ENCODE measurements at regions not wholly inside any gene's neighbourhood (a gene's known extent, or its start where the extent isn't known, plus 50 kb on each side); places are given as distances from the start of the nearest gene placed in this dataset.

DNA sequence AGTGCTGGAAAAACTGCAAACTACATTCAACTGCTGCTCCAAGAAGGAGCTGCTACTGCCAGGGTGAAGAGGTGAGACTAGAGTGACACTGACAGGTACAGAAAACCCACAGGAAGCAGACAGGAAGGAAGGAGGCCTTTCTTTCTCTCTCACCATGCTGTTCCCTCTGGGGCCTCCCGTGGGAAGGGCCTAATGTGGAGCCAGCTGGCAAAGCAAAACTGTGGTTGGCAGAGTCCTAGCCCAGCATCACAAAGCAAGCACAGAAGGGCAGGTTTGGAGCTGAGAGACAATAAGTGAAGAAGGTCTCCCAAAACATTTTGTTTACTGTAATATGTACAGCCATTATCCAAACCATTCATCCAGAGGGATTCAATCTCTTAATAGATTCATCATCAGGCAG, 122.5 kb upstream of the MAX start:
- H3K9ac ChIP-seq (ENCODE audit: low read depth, low read length): no peak overlapping the region
- H3K36me3 ChIP-seq (ENCODE audit: insufficient read depth, low read length): no peaks in the 10 kb centered on the region
- H3K9me3 ChIP-seq (ENCODE audit: control insufficient read depth, insufficient read depth, low read length): no peaks in the 10 kb centered on the region
- H3K4me1 ChIP-seq (ENCODE audit: insufficient read depth, low read length): peaks cover 18% of the 10 kb centered on the region; the same call in 1 of the 2 replicates

GRCh38 chr14:65225299-65226159, 123.2 kb upstream of the MAX start:
- Histone ChIP-seq H3K4me1 (ENCODE audit: insufficient read depth, low read length) (peaks cover 18% of the 10 kb centered on the region; the same call in 1 of the 2 replicates), H3K9ac (ENCODE audit: low read depth, low read length) (no peak overlapping the region), H3K36me3 (ENCODE audit: insufficient read depth, low read length) (no peaks in the 10 kb centered on the region), H3K9me3 (ENCODE audit: control insufficient read depth, insufficient read depth, low read length) (no peaks in the 10 kb centered on the region)

DNA sequence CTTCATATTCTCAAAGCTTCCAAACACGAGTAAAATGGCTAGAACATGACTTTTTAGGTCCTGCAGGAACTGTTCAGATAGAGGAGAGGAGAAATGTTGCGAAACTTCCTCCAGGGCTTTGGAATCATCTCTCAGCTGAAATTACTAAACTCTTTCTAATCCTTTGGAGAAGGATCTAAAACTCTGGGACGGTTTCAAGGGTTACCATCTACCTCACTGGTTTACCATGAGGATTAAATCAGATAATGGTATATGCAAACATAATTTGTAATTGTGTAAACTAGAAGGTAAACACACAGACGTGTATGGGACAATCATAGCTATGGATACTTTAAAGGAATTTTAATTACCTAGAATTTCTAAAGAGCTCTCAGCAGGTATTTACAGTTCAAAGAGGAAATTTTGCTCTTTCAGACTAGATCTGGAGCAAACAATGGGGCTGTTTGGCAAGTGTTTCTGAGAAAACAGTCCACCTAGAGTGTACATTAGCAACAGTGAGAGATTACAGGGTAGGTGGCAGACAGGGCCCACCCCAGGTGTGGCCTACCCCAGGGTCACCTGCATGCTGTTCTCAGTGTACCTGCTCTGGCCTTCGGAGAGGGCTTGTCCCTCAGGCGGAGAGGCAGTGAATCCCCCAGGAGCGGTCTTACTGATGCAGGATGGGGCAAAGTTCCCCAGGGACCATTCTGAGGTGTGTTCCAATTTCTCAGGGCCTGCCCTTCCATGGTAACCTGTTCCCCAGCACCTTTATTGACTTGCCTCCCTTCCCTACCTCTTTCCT, 124.7 kb upstream of the MAX start:
- Histone ChIP-seq H3K4me1 (ENCODE audit: insufficient read depth, low read length) (peaks cover 24% of the 10 kb centered on the region; the same call in 1 of the 2 replicates), H3K9ac (ENCODE audit: low read depth, low read length) (no peak overlapping the region), H3K36me3 (ENCODE audit: insufficient read depth, low read length) (no peaks in the 10 kb centered on the region), H3K9me3 (ENCODE audit: control insufficient read depth, insufficient read depth, low read length) (no peaks in the 10 kb centered on the region)

- H3K36me3 ChIP-seq (ENCODE audit: insufficient read depth, low read length): no peaks in the 10 kb centered on the region
- peaks cover 16% of the 10 kb centered on the region; the same call in 1 of the 2 replicates for H3K4me1 ChIP-seq (ENCODE audit: insufficient read depth, low read length)
- H3K9ac ChIP-seq (ENCODE audit: low read depth, low read length): no peak overlapping the region
- no peaks in the 10 kb centered on the region for H3K9me3 ChIP-seq (ENCODE audit: control insufficient read depth, insufficient read depth, low read length)
Observed at GRCh38 chr14:65228436-65228835, 126.1 kb upstream of the MAX start.

DNA sequence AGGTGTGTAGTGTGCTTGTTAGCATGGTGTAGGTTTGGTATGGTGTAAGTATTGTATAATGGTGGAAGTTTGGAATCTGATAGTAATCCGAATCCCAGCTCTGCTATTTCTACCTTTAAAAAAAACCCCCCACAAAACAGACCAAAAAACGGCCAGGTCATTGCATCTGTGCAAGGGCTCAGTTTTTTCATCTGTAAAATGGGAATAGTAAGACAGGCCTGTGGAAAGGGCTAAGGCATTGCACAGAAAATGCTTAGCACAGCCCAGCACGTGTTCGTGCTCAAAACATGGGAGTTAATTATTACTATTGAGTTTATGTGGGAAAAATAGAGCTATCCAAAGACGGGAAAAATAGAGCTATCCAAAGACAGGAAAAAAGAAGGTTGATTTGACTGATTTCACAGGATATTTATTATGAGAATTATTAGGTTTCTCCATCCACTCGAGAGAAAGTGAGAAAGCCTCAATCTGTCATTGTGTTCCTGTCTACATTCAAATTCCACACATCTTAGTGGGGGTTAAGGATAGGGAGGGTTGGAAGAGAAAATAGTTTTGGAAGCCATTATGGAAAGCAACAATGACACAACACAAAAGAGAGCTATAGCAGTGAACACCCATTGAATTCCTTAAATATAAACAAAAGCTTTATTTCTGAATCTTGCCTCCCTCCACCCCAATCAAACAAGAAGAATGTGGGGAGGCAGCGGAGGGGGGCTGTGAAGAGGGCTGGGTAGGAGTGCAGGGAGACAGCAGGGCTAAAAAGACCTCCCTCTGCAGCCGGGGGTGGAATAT, 126.8 kb upstream of the MAX start:
- Histone ChIP-seq H3K9ac (ENCODE audit: low read depth, low read length) (peak overlapping the region; percentile 40; the same call in 1 of the 2 replicates), H3K9me3 (ENCODE audit: control insufficient read depth, insufficient read depth, low read length) (no peaks in the 10 kb centered on the region), H3K4me1 (ENCODE audit: insufficient read depth, low read length) (peaks cover 16% of the 10 kb centered on the region; the same call in 1 of the 2 replicates), H3K36me3 (ENCODE audit: insufficient read depth, low read length) (no peaks in the 10 kb centered on the region)

DNA sequence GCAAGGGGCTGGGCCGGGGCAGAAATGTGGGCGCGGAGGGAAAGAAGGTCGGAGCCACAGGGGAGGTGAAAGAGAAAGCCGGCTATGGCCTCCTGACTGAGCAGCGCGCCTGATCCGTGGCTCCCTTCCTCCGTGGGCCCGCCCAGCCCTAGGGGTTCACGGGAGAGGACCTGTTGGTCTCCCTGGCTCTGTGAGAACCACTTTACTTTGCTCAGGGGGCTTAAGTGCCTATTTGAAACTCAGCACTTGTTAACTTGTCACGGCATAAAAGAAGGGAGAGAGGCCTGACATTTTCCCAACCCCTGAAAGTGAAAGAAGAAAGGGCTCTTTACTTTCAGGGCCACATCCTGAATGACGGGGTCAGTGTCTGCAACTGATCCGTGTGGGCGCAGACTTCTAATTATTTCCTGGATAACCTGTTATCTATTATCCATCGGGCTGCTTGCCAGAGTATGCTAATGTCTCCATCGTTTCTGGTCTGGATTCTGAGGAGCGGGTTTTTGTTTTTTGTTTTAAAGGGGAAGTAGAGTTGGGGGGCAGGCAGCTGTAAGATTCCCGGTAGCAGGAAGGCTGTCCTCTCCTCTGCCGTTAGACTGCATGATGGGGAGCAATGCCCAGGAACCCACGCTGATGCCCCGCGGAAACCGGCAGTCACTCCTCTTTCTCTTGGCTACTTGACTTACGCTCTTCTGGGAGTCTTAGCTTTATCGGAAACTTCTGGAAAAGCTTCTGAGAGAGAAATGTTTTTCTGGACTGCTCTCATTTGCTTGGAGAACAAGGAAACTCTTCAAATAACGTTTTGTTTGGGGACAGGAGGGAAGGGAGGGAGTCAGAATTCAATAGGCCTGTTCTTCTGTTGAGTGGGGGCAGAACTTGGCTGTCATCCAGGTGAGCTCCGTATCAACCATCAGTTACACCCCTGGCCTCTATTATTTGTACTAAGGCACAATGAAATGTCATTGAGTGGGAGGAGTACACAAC, 127.7 kb upstream of the MAX start:
- peaks cover 10% of the 10 kb centered on the region; the same call in 1 of the 2 replicates for H3K4me1 ChIP-seq (ENCODE audit: insufficient read depth, low read length)
- peak overlapping the region; percentile 40 for H3K9ac ChIP-seq (ENCODE audit: low read depth, low read length)
- H3K36me3 ChIP-seq (ENCODE audit: insufficient read depth, low read length): no peaks in the 10 kb centered on the region

GRCh38 chr14:65231286-65231980, 129.1 kb upstream of the MAX start:
- no peaks in the 10 kb centered on the region for H3K36me3 ChIP-seq (ENCODE audit: insufficient read depth, low read length)
- H3K9ac ChIP-seq (ENCODE audit: low read depth, low read length): no peak overlapping the region
- H3K9me3 ChIP-seq (ENCODE audit: control insufficient read depth, insufficient read depth, low read length): no peaks in the 10 kb centered on the region
- peaks cover 8% of the 10 kb centered on the region for H3K4me1 ChIP-seq (ENCODE audit: insufficient read depth, low read length)

More for the DNA sequence above, 127.7 kb upstream of the MAX start:
- H3K9me3 ChIP-seq (ENCODE audit: control insufficient read depth, insufficient read depth, low read length): no peaks in the 10 kb centered on the region

DNA sequence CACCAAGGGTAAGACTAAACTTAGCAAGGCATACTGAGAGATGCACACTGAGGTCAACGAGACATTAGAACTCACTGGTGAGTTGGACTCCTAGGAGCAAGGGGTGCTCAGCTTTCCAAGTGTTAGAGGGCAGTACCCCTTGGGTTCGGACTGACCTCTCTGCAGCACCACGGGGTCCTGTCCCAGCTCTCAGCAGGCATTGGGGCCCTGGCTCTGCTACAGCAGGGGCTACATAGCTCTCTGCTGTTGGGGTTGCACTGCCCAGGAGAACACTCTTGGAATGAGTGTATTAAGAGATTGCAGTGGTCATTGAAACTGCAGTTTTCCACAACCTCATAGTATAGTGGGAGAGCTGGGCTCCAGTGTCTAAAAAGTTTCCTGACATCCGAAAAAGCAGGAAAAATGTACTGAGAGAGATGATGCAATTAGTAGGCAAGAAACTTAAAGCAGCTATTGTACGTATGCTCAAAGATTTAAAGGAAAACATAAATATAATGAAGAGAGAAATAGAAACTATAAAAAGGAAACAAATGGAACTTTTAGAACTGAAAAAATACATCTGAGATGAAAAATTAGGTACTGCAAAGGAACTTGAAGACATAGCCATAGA, 132.5 kb upstream of the MAX start:
- H3K9ac ChIP-seq (ENCODE audit: low read depth, low read length): no peak overlapping the region
- H3K4me1 ChIP-seq (ENCODE audit: insufficient read depth, low read length): peaks cover 27% of the 10 kb centered on the region
- H3K9me3 ChIP-seq (ENCODE audit: control insufficient read depth, insufficient read depth, low read length): no peaks in the 10 kb centered on the region
- H3K36me3 ChIP-seq (ENCODE audit: insufficient read depth, low read length): no peaks in the 10 kb centered on the region

DNA sequence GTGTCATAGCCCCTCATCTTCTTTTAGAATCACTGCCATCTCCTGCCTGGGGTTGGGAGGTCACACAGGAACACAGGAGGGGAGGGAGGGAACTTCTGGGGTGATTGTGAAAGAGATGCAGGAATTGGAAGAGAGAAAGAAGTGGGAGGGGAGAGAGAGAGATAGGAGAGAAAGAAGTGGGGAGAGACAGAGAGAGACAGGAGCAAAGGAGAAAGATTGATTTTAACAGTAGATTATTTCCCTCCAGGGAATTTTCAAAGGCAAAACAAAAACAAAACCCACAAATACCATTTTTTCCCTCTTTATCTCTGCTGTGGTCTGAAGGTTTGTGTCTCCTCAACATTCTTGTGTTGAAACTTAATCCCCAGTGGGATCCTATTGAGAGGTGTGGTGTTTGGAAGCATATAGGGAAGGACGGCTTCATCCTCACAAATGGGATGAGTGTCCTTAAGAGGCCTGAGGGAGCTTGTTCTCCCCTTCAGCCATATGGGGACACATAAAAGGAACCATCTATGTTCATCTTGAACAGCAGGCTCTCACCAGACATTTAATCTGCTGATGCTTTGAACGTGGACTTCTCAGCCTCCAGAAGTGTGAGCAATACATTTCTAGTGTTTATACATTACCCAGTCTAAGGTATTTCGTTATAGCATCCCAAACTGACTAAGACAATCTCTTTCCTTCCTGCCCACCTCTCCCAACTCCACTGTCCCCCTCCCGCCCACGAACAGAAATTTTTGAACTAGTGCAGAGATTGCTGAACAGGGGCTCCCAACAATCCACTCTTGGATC, 134.9 kb upstream of the MAX start:
- Histone ChIP-seq H3K4me1 (ENCODE audit: insufficient read depth, low read length) (peaks cover 21% of the 10 kb centered on the region), H3K9ac (ENCODE audit: low read depth, low read length) (no peak overlapping the region), H3K9me3 (ENCODE audit: control insufficient read depth, insufficient read depth, low read length) (no peaks in the 10 kb centered on the region), H3K36me3 (ENCODE audit: insufficient read depth, low read length) (no peaks in the 10 kb centered on the region)

DNA sequence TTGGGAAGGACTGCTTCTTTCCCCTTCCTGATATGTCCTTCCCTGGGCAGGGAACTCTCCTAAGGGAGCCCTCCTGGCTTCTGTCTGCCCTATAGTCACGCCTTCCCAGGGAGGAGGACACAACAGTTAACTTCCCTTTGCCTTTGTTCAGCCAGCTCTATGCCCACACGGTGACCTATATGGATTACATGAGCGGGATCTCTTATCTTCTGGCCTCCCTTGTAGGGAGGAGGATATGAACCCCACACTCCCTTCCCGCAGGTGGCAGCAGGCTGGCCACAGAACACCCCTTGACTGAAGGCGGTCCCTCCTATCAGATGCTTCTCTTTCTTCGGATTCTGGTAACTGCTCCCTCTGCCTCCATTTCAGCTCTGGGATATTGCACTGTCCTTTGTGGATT, 135.6 kb upstream of the MAX start:
- Histone ChIP-seq H3K9ac (ENCODE audit: low read depth, low read length) (no peak overlapping the region), H3K9me3 (ENCODE audit: control insufficient read depth, insufficient read depth, low read length) (no peaks in the 10 kb centered on the region), H3K4me1 (ENCODE audit: insufficient read depth, low read length) (peaks cover 21% of the 10 kb centered on the region), H3K36me3 (ENCODE audit: insufficient read depth, low read length) (no peaks in the 10 kb centered on the region)

DNA sequence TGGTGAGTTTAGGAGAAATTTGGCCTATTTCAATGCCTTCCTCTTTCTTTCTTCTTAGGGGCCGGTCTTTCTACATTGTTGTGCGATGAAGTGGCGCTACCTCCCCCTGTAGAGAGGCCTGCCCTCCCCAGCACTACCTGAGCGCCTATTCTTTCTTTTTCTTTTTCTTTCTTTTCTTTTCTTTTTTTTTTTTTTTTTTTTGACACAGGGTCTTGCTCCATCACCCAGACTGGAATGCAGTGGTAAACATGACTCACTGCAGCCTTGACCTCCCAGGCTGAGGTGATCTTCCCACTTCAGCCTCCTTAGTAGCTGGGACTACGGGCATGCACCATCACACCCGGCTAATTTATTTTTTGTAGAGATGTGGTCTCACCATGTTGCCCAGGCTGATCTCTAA, 136.1 kb upstream of the MAX start:
- no peaks in the 10 kb centered on the region for H3K36me3 ChIP-seq (ENCODE audit: insufficient read depth, low read length)
- peaks cover 21% of the 10 kb centered on the region for H3K4me1 ChIP-seq (ENCODE audit: insufficient read depth, low read length)
- no peaks in the 10 kb centered on the region for H3K9me3 ChIP-seq (ENCODE audit: control insufficient read depth, insufficient read depth, low read length)
- H3K9ac ChIP-seq (ENCODE audit: low read depth, low read length): no peak overlapping the region

Measured in ES-I3 (cell line).